ENCODE measurements at regions not wholly inside any gene's neighbourhood (a gene's known extent, or its start where the extent isn't known, plus 50 kb on each side); places are given as distances from the start of the nearest gene placed in this dataset.

- Histone ChIP-seq H3K14ac (ENCODE audit: insufficient read length) (no peak overlapping the region), H2BK15ac (ENCODE audit: low read length) (no peak overlapping the region), H3K27ac (ENCODE audit: low read depth, low read length) (no peak overlapping the region), H3K56ac (replicated peaks; ENCODE audit: insufficient read length, low read depth, low read length) (no peak overlapping the region), H3K23ac (ENCODE audit: insufficient read length) (no peak overlapping the region), H3K27me3 (replicated peaks in 1 of 4; ENCODE audit: control insufficient read depth in 3 of 4, extremely low read depth in 1 of 4, insufficient read depth in 3 of 4, low read length in 3 of 4) (no peaks in the 10 kb centered on the region), H3K23me2 (ENCODE audit: low read depth, low read length) (no peaks in the 10 kb centered on the region; the same call in 1 of the 2 replicates), H2AFZ (ENCODE audit: low read length) (no peak overlapping the region), H3K18ac (ENCODE audit: extremely low read depth, low read length) (no peak overlapping the region), H2BK5ac (ENCODE audit: low read depth, low read length) (no peak overlapping the region), H3K4ac (replicated peaks; ENCODE audit: insufficient read length, low read depth, low read length) (no peak overlapping the region), H4K91ac (replicated peaks; ENCODE audit: insufficient read length, low read length) (no peak overlapping the region), H3K9ac (replicated peaks in 1 of 4; ENCODE audit: extremely low read depth in 1 of 4, low read depth in 3 of 4, low read length in 3 of 4) (no peak overlapping the region), H2AK5ac (ENCODE audit: low read depth, low read length) (no peak overlapping the region), H3K4me1 (replicated peaks in 1 of 4; ENCODE audit: control insufficient read depth in 3 of 4, insufficient read depth in 4 of 4, low read length in 3 of 4) (no peaks in the 10 kb centered on the region), H2BK120ac (replicated peaks; ENCODE audit: low read depth, low read length) (no peak overlapping the region), H3K79me1 (ENCODE audit: low read depth, low read length) (no peaks in the 10 kb centered on the region), H3K4me2 (ENCODE audit: insufficient read depth in 1 of 2, low read depth in 2 of 2, low read length in 2 of 2) (no peak overlapping the region), H3K9me3 (ENCODE audit: insufficient read depth in 2 of 2, low read depth in 1 of 2, low read length in 1 of 2) (peaks cover 0 to 2% of the 10 kb centered on the region in 2 experiments; a peak in 1 of 4 replicates), H3K36me3 (ENCODE audit: control insufficient read depth in 2 of 4, insufficient read depth in 4 of 4, low read length in 3 of 4) (no peaks in the 10 kb centered on the region), H3K4me3 (ENCODE audit: extremely low read depth in 1 of 4, insufficient read depth in 2 of 4, low read depth in 3 of 4, low read length in 4 of 4) (no peak overlapping the region), H4K20me1 (replicated peaks in 1 of 2; ENCODE audit: control insufficient read depth in 1 of 2, insufficient read depth in 2 of 2, low read length in 2 of 2) (no peaks in the 10 kb centered on the region), H4K5ac (ENCODE audit: insufficient read length, low read depth, low read length) (no peak overlapping the region), H2BK20ac (ENCODE audit: low read length) (no peak overlapping the region), H2BK12ac (ENCODE audit: low read depth, low read length) (no peak overlapping the region), H3K79me2 (ENCODE audit: control insufficient read depth in 1 of 2, insufficient read depth in 2 of 2, low read length in 2 of 2) (no peaks in the 10 kb centered on the region), H4K8ac (ENCODE audit: extremely low read depth, insufficient read depth, low read length) (no peak overlapping the region)
- no peak for TF ChIP-seq EZH2 (IDR thresholded peaks at IDR 0.05; ENCODE audit: low read depth, low read length, severe bottlenecking)
- TF ChIP-seq SAP30 (IDR thresholded peaks at IDR 0.05; ENCODE audit: insufficient read depth, insufficient replicate concordance, low read length) = no peak
- TF ChIP-seq POLR2A (IDR thresholded peaks at IDR 0.05; ENCODE audit: control extremely low read depth in 1 of 2, low read depth in 2 of 2, low read length in 2 of 2) = no peak
- TF ChIP-seq JUND (IDR thresholded peaks at IDR 0.05; ENCODE audit: low read length) = no peak
- no peak for TF ChIP-seq TBP (IDR thresholded peaks at IDR 0.05; ENCODE audit: low read depth, low read length)
- no peak for TF ChIP-seq TAF1 (IDR thresholded peaks at IDR 0.05; ENCODE audit: low read depth, low read length)
- no peak for TF ChIP-seq EP300 (IDR thresholded peaks at IDR 0.05; ENCODE audit: borderline replicate concordance in 1 of 2, low read depth in 2 of 2, low read length in 2 of 2)
- TF ChIP-seq SIN3A (conservative IDR thresholded peaks at IDR 0.05 in 1 of 2, IDR thresholded peaks at IDR 0.05 in 1 of 2; ENCODE audit: low read depth in 1 of 2, low read length in 2 of 2) = no peak
- 91% methylated on average over 8 of the region's 8 CpGs; no CpG with 5 or more reads in 1 of the 2 experiments for WGBS, 2 experiments (ENCODE audit: extremely low coverage in 1 of 2, insufficient coverage in 1 of 2, insufficient read length in 1 of 2, insufficient replicate concordance in 2 of 2, low coverage in 1 of 2, low lambda C conversion rate in 2 of 2, missing lambda C conversion rate in 1 of 2)
- DNase-seq (ENCODE audit: low read depth in 1 of 2, low spot score in 2 of 2) (no peak), FAIRE-seq (no peak)
- ChIA-PET POLR2A (ENCODE audit: partially characterized antibody) (no interaction called here), CTCF (ENCODE audit: partially characterized antibody) (interaction anchor here (0.8 to 1.8 kb wide), 5 partner anchors 12 to 522 kb away, joined by 3 to 5 read pairs (median 3); no protein-coding TSS in a partner anchor)
Measured at GRCh38 chr19:30842926-30843325, 470.7 kb downstream of the ZNF536 start.
